Kidney (tissue), 13 donors: ENCODE measurements at regions not wholly inside any gene's neighbourhood (a gene's known extent, or its start where the extent isn't known, plus 50 kb on each side); places are given as distances from the start of the nearest gene placed in this dataset.

Experiments
- DNase-seq, 5 donors: peaks; one replicate each; pipeline ENCODE4 v3.0.0-alpha.2; 2013 to 2020
- FAIRE-seq: peaks from 2 replicates; lab custom pipeline; 2012; peaks lifted over from hg19 to GRCh38; lab: Jason Lieb, UNC
- H3K27ac ChIP-seq, 2 donors: one replicate each; pipeline ENCODE4 v1.7.0; 2013; ENCODE audit warnings: low read depth in 2 of 2, low read length in 2 of 2, inconsistent platforms in 1 of 2
- H3K27me3 ChIP-seq: one replicate; pipeline ENCODE4 v1.7.1; 2013; ENCODE audit warnings: low read length, inconsistent platforms; ENCODE audit not compliant: control insufficient read depth, insufficient read depth
- H3K36me3 ChIP-seq, 3 donors: one replicate each; pipeline versions ENCODE4 v1.7.0 to v1.7.1; 2013; ENCODE audit warnings: low read length in 3 of 3, control low read depth in 1 of 3, inconsistent platforms in 1 of 3; ENCODE audit not compliant: insufficient read depth in 3 of 3, control insufficient read depth in 2 of 3
- H3K4me1 ChIP-seq, 3 donors: one replicate each; pipeline versions ENCODE4 v1.7.0 to v1.7.1; 2013; ENCODE audit warnings: low read length in 3 of 3, inconsistent platforms in 1 of 3, low read depth in 1 of 3; ENCODE audit not compliant: control insufficient read depth in 2 of 3, insufficient read depth in 2 of 3
- H3K4me3 ChIP-seq, 3 donors: one replicate each; pipeline versions ENCODE4 v1.7.0 to v1.8.1; 2013; ENCODE audit warnings: low read length in 3 of 3, control low read depth in 1 of 3, inconsistent platforms in 1 of 3
- H3K9ac ChIP-seq, 3 donors: one replicate each; pipeline versions ENCODE4 v1.7.0 to v1.7.1; 2013; ENCODE audit warnings: low read length in 3 of 3, control low read depth in 1 of 3, inconsistent platforms in 1 of 3
- H3K9me3 ChIP-seq, 3 donors: one replicate each; pipeline versions ENCODE4 v1.7.0 to v1.7.1; 2013; ENCODE audit warnings: low read length in 3 of 3, control low read depth in 1 of 3, inconsistent platforms in 1 of 3; ENCODE audit not compliant: control insufficient read depth in 2 of 3, insufficient read depth in 1 of 3
- intact Hi-C: fragments of 100-400 bp; cut with DNase I; formaldehyde crosslinking; loops from one replicate; pipeline ENCODE4 v1.11.1; 2022
- TF ChIP-seq, protein P1 (sequence below): IDR thresholded peaks from 3 replicates; pipeline ENCODE4 v1.5.1; 2012; ENCODE audit warnings: mild to moderate bottlenecking, moderate library complexity, borderline replicate concordance; ENCODE audit not compliant: insufficient read depth; ENCODE audit errors: extremely low read depth
- donor health status: control.
- donor health status: control.
- donor health status: control.
- donor health status: control.
- donor health status: control.
- donor health status: DM: yes; HTN: yes; CAD: no.
- donor health status: Normal renal cell carcinoma (clear cell type).

DNA sequence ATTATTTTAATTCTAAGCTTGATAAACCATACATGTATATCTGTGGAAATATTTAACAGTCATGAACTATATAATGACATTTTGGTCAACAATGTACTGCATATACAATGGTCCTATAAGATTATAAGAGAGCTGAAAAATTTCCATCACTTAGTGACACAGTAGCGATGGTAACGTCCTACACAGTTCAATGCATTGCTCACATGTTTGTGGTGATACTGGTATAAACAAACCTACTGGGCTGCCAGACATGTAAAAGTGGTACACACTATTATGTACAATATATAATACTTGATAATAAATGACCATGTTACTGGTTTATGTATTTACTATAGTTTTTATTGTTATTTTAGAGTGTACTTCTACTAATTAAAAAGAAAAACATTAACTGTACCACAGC is 841.9 kb downstream of the LTN1 start:
- Histone ChIP-seq H3K9ac (no peak overlapping the region), H3K4me3 (no peak overlapping the region), H3K27ac (no peak overlapping the region), H3K4me1 (peaks cover 0 to 3% (median 0%) of the 10 kb centered on the region in 3 donors), H3K36me3 (no peaks in the 10 kb centered on the region), H3K9me3 (no peaks in the 10 kb centered on the region), H3K27me3 (no peaks in the 10 kb centered on the region)
- DNase-seq (no peak), FAIRE-seq (no peak)
- TF ChIP-seq, protein P1, sequence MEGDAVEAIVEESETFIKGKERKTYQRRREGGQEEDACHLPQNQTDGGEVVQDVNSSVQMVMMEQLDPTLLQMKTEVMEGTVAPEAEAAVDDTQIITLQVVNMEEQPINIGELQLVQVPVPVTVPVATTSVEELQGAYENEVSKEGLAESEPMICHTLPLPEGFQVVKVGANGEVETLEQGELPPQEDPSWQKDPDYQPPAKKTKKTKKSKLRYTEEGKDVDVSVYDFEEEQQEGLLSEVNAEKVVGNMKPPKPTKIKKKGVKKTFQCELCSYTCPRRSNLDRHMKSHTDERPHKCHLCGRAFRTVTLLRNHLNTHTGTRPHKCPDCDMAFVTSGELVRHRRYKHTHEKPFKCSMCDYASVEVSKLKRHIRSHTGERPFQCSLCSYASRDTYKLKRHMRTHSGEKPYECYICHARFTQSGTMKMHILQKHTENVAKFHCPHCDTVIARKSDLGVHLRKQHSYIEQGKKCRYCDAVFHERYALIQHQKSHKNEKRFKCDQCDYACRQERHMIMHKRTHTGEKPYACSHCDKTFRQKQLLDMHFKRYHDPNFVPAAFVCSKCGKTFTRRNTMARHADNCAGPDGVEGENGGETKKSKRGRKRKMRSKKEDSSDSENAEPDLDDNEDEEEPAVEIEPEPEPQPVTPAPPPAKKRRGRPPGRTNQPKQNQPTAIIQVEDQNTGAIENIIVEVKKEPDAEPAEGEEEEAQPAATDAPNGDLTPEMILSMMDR = no peak
- intact Hi-C loops = no loop called here

DNA sequence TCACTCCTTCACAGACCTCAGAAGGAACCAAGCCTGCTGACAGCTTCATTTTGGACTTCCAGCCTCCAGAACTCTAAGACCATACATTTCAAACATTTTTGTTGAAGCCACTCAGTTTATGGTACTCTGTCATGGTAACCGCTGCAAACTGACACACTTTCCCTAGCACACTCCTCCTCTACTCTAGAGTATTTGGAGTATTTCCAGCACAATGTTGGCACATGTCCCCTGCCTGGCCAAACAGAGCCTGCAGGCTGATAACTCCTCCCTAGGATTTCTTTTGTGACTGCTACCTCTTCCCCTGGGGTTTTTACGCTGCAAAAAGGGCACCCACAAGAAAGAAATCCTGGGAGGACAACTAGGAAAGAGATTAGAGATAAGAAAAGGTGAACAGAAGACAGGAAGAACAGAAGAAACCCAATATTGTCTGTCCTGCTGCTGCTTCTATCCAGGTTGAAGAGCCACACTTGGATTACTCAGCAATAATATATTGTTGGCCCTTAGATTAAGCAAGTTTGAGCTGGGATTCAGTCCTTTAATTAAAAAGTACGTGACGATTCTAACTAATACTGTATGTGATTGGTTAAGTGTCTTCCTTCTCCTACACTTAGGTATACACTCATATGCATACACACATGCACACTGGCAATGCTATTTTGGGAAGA is 844.1 kb downstream of the LTN1 start:
- no peak for FAIRE-seq
- Histone ChIP-seq H3K4me3 (no peak overlapping the region), H3K9ac (no peak overlapping the region), H3K27ac (no peak overlapping the region), H3K4me1 (peaks cover 0 to 3% (median 0%) of the 10 kb centered on the region in 3 donors), H3K36me3 (no peaks in the 10 kb centered on the region), H3K9me3 (no peaks in the 10 kb centered on the region), H3K27me3 (no peaks in the 10 kb centered on the region)
- intact Hi-C loops = no loop called here
- DNase-seq = no peak
- TF ChIP-seq, protein P1 = no peak

DNA sequence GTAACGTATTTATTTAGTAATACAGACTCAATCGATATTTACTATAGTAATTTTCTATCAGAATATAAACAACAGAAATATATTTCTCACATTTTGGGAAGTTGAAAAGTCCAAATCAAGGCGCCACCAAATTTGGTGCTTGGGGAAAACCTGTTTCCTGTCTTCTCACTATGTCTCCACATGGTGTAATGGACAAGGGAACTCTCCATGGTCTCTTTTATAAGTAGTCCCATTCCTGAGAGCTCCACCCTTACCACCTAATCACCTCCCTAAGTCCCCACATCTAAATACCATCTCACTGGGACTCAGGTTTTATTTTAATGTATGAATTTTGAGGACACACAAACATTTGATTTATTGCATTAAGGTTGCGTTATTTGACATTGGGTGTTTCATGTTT is 848.0 kb downstream of the LTN1 start:
- FAIRE-seq (no peak), DNase-seq (no peak)

More for the DNA sequence above, 848.0 kb downstream of the LTN1 start:
- TF ChIP-seq, protein P1 = no peak
- Histone ChIP-seq H3K4me3 (no peak overlapping the region), H3K9me3 (peaks cover 0 to 1% (median 0%) of the 10 kb centered on the region in 3 donors), H3K27ac (no peak overlapping the region), H3K36me3 (no peaks in the 10 kb centered on the region), H3K27me3 (no peaks in the 10 kb centered on the region), H3K4me1 (peaks cover 0 to 3% (median 0%) of the 10 kb centered on the region in 3 donors), H3K9ac (no peak overlapping the region)
- intact Hi-C loops = no loop called here
